ENCODE measurements at regions not wholly inside any gene's neighbourhood (a gene's known extent, or its start where the extent isn't known, plus 50 kb on each side); places are given as distances from the start of the nearest gene placed in this dataset.

GRCh38 chr7:82697897-82698296 is 254.3 kb upstream of the CACNA2D1 start:
- Histone ChIP-seq H2AFZ (ENCODE audit: low read length) (no peak overlapping the region), H3K4me3 (ENCODE audit: low read length) (no peak overlapping the region), H3K9me3 (ENCODE audit: low read length) (peaks cover 14% of the 10 kb centered on the region; the same call in 1 of the 2 replicates), H3K9ac (ENCODE audit: low read length) (no peak overlapping the region), H3K4me2 (ENCODE audit: low read length) (no peak overlapping the region), H3K27me3 (ENCODE audit: low read length) (no peaks in the 10 kb centered on the region), H3F3A (ENCODE audit: low read length, unreplicated experiment) (peaks cover 14% of the 10 kb centered on the region), H3K36me3 (ENCODE audit: low read depth, low read length) (peaks cover 8% of the 10 kb centered on the region; the same call in 1 of the 2 replicates), H4K20me1 (ENCODE audit: low read length) (no peaks in the 10 kb centered on the region), H3K9me2 (replicated peaks; ENCODE audit: low read length) (no peaks in the 10 kb centered on the region), H3K27ac (ENCODE audit: low read length) (no peak overlapping the region), H3K79me2 (ENCODE audit: low read length) (no peaks in the 10 kb centered on the region), H3K4me1 (ENCODE audit: insufficient read depth, low read length) (peaks cover 13% of the 10 kb centered on the region)
- no TSS peak for BruUV-seq (replicated peaks)
- DNase-seq (peak; percentile 37), ATAC-seq (no peak)
- intact Hi-C loops (cut with micrococcal nuclease), result loop anchor here (2.0 kb wide), 1 partner anchor 23 kb away; no protein-coding TSS in a partner anchor
- TF ChIP-seq EZH2 (IDR thresholded peaks at IDR 0.05; ENCODE audit: low read length, unreplicated experiment) (no peak), EZH2phosphoT487 (IDR thresholded peaks at IDR 0.05; ENCODE audit: borderline replicate concordance, low read length) (no peak), CTCF (conservative IDR thresholded peaks at IDR 0.05; ENCODE audit: low read depth, low read length) (no peak)
- ChIA-PET CTCF (no interaction called here), POLR2A (ENCODE audit: unreplicated experiment) (no interaction called here)

- intact Hi-C loops (cut with micrococcal nuclease), result no loop called here
- no peak for TF ChIP-seq CTCF (conservative IDR thresholded peaks at IDR 0.05; ENCODE audit: low read depth, low read length)
- TF ChIP-seq EZH2 (IDR thresholded peaks at IDR 0.05; ENCODE audit: low read length, unreplicated experiment), result no peak
- TF ChIP-seq EZH2phosphoT487 (IDR thresholded peaks at IDR 0.05; ENCODE audit: borderline replicate concordance, low read length), result no peak
- no TSS peak for BruUV-seq (replicated peaks)
- no peaks in the 10 kb centered on the region for H3K27me3 ChIP-seq (ENCODE audit: low read length)
- H3K4me1 ChIP-seq (ENCODE audit: insufficient read depth, low read length), result peaks cover 13% of the 10 kb centered on the region
- H3F3A ChIP-seq (ENCODE audit: low read length, unreplicated experiment), result peaks cover 14% of the 10 kb centered on the region
- H3K79me2 ChIP-seq (ENCODE audit: low read length), result no peaks in the 10 kb centered on the region
- H3K9me3 ChIP-seq (ENCODE audit: low read length), result peaks cover 14% of the 10 kb centered on the region; the same call in 1 of the 2 replicates
- no peak for ATAC-seq
- H3K27ac ChIP-seq (ENCODE audit: low read length), result no peak overlapping the region
- no peak overlapping the region for H3K4me2 ChIP-seq (ENCODE audit: low read length)
- no peaks in the 10 kb centered on the region for H4K20me1 ChIP-seq (ENCODE audit: low read length)
- H3K36me3 ChIP-seq (ENCODE audit: low read depth, low read length), result peaks cover 8% of the 10 kb centered on the region; the same call in 1 of the 2 replicates
- CTCF ChIA-PET, result no interaction called here
- no peak overlapping the region for H3K9ac ChIP-seq (ENCODE audit: low read length)
- DNase-seq, result no peak
- H2AFZ ChIP-seq (ENCODE audit: low read length), result no peak overlapping the region
- H3K9me2 ChIP-seq (replicated peaks; ENCODE audit: low read length), result no peaks in the 10 kb centered on the region
- POLR2A ChIA-PET (ENCODE audit: unreplicated experiment), result interaction anchor here (0.6 kb wide), 1 partner anchor 482 kb away, joined by 5 read pairs; no protein-coding TSS in a partner anchor
- H3K4me3 ChIP-seq (ENCODE audit: low read length), result no peak overlapping the region
These were observed 253.1 kb upstream of the CACNA2D1 start for GRCh38 chr7:82696631-82697030.

- H3F3A ChIP-seq (ENCODE audit: low read length, unreplicated experiment), result peaks cover 1% of the 10 kb centered on the region
- POLR2A ChIA-PET (ENCODE audit: unreplicated experiment), result no interaction called here
- H3K27me3 ChIP-seq (ENCODE audit: low read length), result no peaks in the 10 kb centered on the region
- peaks cover 8% of the 10 kb centered on the region; the same call in 1 of the 2 replicates for H3K9me3 ChIP-seq (ENCODE audit: low read length)
- H3K36me3 ChIP-seq (ENCODE audit: low read depth, low read length), result peaks cover 6% of the 10 kb centered on the region; the same call in 1 of the 2 replicates
- BruUV-seq (replicated peaks), result no TSS peak
- no peak for DNase-seq
- no peaks in the 10 kb centered on the region for H3K79me2 ChIP-seq (ENCODE audit: low read length)
- TF ChIP-seq EZH2 (IDR thresholded peaks at IDR 0.05; ENCODE audit: low read length, unreplicated experiment) (no peak), CTCF (conservative IDR thresholded peaks at IDR 0.05; ENCODE audit: low read depth, low read length) (no peak), EZH2phosphoT487 (IDR thresholded peaks at IDR 0.05; ENCODE audit: borderline replicate concordance, low read length) (no peak)
- ATAC-seq, result no peak
- H3K27ac ChIP-seq (ENCODE audit: low read length), result no peak overlapping the region
- CTCF ChIA-PET, result no interaction called here
- no peaks in the 10 kb centered on the region for H4K20me1 ChIP-seq (ENCODE audit: low read length)
- no peak overlapping the region for H3K9ac ChIP-seq (ENCODE audit: low read length)
- H3K4me1 ChIP-seq (ENCODE audit: insufficient read depth, low read length), result no peaks in the 10 kb centered on the region
- H2AFZ ChIP-seq (ENCODE audit: low read length), result no peak overlapping the region
- intact Hi-C loops (cut with micrococcal nuclease), result no loop called here
- no peak overlapping the region for H3K4me2 ChIP-seq (ENCODE audit: low read length)
- H3K9me2 ChIP-seq (replicated peaks; ENCODE audit: low read length), result no peaks in the 10 kb centered on the region
- no peak overlapping the region for H3K4me3 ChIP-seq (ENCODE audit: low read length)
These were observed 250.4 kb upstream of the CACNA2D1 start for GRCh38 chr7:82694022-82694421.

Data from PC-3 (cell line).